ENCODE measurements at regions not wholly inside any gene's neighbourhood (a gene's known extent, or its start where the extent isn't known, plus 50 kb on each side); places are given as distances from the start of the nearest gene placed in this dataset.

DNA sequence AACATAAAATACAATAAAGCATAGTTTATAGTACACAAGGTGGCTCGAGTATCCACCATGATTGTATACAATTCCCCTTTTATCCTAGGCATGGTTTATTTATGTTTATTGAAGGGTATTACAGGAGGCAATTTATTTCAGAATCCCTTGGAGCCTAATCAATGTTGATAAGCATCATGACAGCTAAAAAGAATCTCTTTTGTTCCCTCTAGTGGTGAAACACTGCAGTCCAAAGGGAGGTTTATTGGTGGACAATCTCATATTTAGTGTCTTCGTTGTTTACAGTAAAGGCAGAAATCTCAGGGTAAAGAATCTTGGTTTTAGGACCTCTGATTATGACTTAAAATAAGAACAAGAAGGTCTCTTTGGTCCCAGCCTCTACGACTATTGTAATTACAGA, 1712.5 kb downstream of the C4orf33 start:
- DNase-seq (ENCODE audit: low spot score) = peak; percentile 15
- ChIA-PET POLR2A (ENCODE audit: low non-redundant PET) (no interaction called here), CTCF (interaction anchor here (0.6 to 1.7 kb wide), 12 partner anchors 9 to 1341 kb away, joined by 3 to 13 read pairs (median 3); no protein-coding TSS in a partner anchor)
- H3K27ac ChIP-seq = no peak overlapping the region
- TF ChIP-seq, protein P1, sequence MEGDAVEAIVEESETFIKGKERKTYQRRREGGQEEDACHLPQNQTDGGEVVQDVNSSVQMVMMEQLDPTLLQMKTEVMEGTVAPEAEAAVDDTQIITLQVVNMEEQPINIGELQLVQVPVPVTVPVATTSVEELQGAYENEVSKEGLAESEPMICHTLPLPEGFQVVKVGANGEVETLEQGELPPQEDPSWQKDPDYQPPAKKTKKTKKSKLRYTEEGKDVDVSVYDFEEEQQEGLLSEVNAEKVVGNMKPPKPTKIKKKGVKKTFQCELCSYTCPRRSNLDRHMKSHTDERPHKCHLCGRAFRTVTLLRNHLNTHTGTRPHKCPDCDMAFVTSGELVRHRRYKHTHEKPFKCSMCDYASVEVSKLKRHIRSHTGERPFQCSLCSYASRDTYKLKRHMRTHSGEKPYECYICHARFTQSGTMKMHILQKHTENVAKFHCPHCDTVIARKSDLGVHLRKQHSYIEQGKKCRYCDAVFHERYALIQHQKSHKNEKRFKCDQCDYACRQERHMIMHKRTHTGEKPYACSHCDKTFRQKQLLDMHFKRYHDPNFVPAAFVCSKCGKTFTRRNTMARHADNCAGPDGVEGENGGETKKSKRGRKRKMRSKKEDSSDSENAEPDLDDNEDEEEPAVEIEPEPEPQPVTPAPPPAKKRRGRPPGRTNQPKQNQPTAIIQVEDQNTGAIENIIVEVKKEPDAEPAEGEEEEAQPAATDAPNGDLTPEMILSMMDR (conservative IDR thresholded peaks at IDR 0.05; ENCODE audit: low read depth) = peak; percentile 53

DNA sequence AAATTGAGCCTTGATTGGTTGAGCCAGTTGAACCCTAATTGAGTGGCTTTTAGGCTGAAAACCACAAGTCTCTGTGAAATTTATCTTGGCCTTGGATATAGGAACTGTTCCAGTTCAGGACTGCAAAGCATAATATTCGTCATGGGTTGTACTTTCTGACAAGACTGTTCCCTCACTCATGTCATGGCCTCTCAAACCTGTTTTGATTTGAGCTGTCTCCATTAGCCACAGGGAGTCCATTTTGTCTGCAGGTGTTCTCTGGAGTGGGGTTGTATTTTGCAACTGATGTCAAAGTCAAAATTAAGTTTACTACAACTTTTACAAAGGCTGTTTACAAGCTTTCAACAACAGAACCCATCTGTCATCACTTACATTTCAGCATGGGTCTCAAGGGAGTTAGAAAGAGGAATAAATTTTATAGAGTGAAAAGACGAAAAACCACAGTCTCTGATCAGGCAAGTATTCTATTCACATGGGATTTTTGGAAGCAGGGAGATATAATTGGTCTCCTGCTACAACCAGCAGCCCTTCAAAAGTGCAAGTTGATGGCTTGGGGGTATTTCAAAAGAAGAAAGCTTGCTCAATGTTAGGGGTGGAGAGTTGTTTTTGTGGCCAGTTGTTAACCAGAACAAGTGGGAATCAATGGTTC, 1716.3 kb downstream of the C4orf33 start:
- ChIA-PET CTCF (interaction anchor here (0.6 kb wide), 2 partner anchors 136 to 680 kb away, joined by 3 to 4 read pairs; no protein-coding TSS in a partner anchor), POLR2A (ENCODE audit: low non-redundant PET) (no interaction called here)
- H3K27ac ChIP-seq = no peak overlapping the region
- no peak for DNase-seq (ENCODE audit: low spot score)
- TF ChIP-seq, protein P1 (conservative IDR thresholded peaks at IDR 0.05; ENCODE audit: low read depth) = no peak

DNA sequence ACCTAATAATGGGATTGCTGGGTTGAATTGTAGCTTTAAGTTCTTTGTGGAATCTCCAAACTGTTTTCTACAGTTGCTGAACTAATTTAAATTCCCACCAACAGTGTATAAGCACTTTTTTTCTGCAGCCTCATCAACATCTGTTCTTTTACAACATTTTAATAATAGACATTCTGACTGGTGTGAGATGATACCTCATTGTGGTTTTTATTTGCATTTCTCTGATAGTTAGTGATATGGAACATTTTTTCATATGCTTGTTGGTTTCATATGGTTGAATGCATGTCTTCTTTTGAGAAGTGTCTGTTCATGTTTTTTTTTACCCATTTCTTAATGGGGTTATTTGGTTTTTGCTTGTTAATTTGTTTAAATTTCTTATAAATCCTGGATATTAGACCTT, 1718.9 kb downstream of the C4orf33 start:
- ChIA-PET CTCF (interaction anchor here (0.6 kb wide), 1 partner anchor 457 kb away, joined by 3 read pairs; no protein-coding TSS in a partner anchor), POLR2A (ENCODE audit: low non-redundant PET) (no interaction called here)
- DNase-seq (ENCODE audit: low spot score) = no peak
- TF ChIP-seq, protein P1 (conservative IDR thresholded peaks at IDR 0.05; ENCODE audit: low read depth) = no peak
- H3K27ac ChIP-seq = no peak overlapping the region

DNA sequence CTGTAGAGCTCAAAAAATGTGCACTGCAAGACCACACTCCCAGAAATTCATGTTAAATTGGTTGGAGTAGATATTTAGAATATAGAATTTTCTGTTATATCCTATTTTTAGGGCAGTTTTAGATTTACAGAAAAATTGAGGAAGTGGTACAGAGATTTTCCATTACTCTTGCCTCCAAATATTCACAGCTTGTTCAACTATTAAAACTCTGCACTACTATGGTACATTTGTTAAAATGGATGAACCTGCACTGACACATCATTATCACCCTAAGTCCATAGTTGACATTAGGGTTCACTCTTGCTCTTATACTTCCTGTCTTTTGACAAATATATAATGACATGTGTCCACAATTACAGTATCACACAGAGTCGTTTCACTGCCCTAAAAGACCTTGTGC, 1724.5 kb downstream of the C4orf33 start:
- no peak overlapping the region for H3K27ac ChIP-seq
- TF ChIP-seq, protein P1 (conservative IDR thresholded peaks at IDR 0.05; ENCODE audit: low read depth) = no peak
- DNase-seq (ENCODE audit: low spot score) = no peak
- ChIA-PET POLR2A (ENCODE audit: low non-redundant PET) (no interaction called here), CTCF (no interaction called here)

DNA sequence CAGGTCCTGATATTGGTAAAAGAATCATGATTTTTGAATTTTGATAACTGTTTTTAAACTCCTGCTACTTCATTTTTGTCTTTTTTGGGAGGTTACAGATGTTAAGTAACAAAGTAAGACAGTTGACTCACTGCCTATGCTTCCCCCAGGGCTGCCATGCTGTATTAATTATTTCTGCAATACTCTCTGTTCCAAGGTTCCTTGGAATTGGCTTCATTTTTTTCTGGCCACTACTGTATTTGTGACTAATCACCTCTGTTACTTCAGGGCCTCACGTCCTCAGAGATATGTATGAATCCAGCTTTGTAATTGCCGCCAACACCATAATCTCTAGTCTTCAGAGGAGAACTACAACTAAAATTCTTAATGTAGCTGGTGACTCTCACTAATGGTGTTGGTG, 1729.3 kb downstream of the C4orf33 start:
- ChIA-PET CTCF (no interaction called here), POLR2A (ENCODE audit: low non-redundant PET) (no interaction called here)

DNA sequence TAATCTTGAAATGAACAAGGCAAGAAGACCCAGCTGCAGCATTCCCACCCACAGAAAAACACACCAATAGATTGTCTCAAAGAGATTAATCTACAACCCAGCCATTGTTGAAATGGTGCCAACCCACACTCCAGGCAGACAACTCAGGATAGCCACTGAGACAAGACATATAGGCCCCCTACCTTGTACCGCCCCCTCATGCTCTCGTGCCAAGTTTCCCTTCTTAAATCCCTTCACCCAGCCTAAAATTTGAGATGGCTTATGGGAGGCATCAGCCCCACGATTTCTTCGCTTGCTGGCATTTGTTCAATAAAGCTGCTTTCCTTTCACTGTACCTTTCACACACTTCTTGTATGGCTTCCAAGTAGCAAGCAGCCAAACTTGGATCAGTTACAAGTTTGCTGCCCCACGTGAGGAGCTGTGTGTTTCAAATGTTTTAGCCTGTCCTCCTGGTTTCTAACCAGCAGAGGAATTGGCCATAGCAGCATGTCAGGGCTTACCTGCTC, 1754.1 kb downstream of the C4orf33 start:
- DNase-seq (ENCODE audit: low spot score) = no peak
- ChIA-PET CTCF (no interaction called here), POLR2A (ENCODE audit: low non-redundant PET) (no interaction called here)
- TF ChIP-seq, protein P1 (conservative IDR thresholded peaks at IDR 0.05; ENCODE audit: low read depth) = no peak
- no peak overlapping the region for H3K27ac ChIP-seq

More for the DNA sequence above, 1729.3 kb downstream of the C4orf33 start:
- TF ChIP-seq, protein P1 (conservative IDR thresholded peaks at IDR 0.05; ENCODE audit: low read depth) = no peak
- no peak overlapping the region for H3K27ac ChIP-seq
- no peak for DNase-seq (ENCODE audit: low spot score)
